ENCODE measurements at regions not wholly inside any gene's neighbourhood (a gene's known extent, or its start where the extent isn't known, plus 50 kb on each side); places are given as distances from the start of the nearest gene placed in this dataset.

- TF ChIP-seq CTCF (IDR thresholded peaks at IDR 0.05; ENCODE audit: low read length) (no peak), EZH2 (IDR thresholded peaks at IDR 0.05; ENCODE audit: borderline replicate concordance, low read length) (no peak)
These were observed 155.6 kb upstream of the MKI67 start for GRCh38 chr10:128281861-128282260.
